ENCODE measurements at regions not wholly inside any gene's neighbourhood (a gene's known extent, or its start where the extent isn't known, plus 50 kb on each side); places are given as distances from the start of the nearest gene placed in this dataset.

DNA sequence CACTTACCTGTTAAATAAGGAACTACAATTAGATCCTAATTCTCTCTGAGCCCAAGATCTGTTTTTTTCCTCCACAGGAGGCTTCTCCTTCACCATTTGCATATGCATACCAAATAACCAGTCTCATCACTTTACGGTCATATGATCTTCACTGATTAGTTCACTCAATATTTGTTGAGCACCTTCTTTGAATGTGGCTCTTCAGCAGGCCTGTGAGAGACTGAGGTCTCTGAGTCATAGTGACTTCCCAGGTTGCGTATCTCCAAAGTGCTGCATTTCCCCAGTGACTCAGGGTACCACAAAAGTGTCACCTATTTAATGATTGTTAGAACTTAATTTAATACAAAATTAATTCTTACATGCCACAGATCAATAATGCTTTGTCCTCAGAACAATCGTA, 108.8 kb upstream of the TRIB2 start:
- TF ChIP-seq EP300 (IDR thresholded peaks at IDR 0.05): no peak
- TF ChIP-seq MYC (IDR thresholded peaks at IDR 0.05; ENCODE audit: borderline replicate concordance, low read length): no peak

Measured in A549 (cell line).